ENCODE measurements at regions not wholly inside any gene's neighbourhood (a gene's known extent, or its start where the extent isn't known, plus 50 kb on each side); places are given as distances from the start of the nearest gene placed in this dataset.

- TF ChIP-seq CTCF (IDR thresholded peaks at IDR 0.05; ENCODE audit: low read length) (no peak), EZH2 (optimal IDR thresholded peaks at IDR 0.05; ENCODE audit: low read depth, low read length) (no peak), EZH2phosphoT487 (IDR thresholded peaks at IDR 0.05; ENCODE audit: low read length) (no peak)
Measured at GRCh38 chr2:120630031-120630701, 105.5 kb upstream of the GLI2 start.

All from MM.1S (cell line).